PC-3 (cell line): ENCODE measurements at regions not wholly inside any gene's neighbourhood (a gene's known extent, or its start where the extent isn't known, plus 50 kb on each side); places are given as distances from the start of the nearest gene placed in this dataset.

ENCODE experiments used
- ATAC-seq: fragments of 200-7000 bp; cut with Tn5 transposase; 2 replicates; pipeline ENCODE4 v1.9.1; 2020; ENCODE audit warnings: mild to moderate bottlenecking, moderate library complexity
- BruUV-seq: library from RNA; stranded (reverse); fragments of 400-500 nt; replicated peaks from 2 replicates; lab custom pipeline; 2021; lab: Mats Ljungman, UMichigan
- CTCF ChIA-PET: fragments of 300-600 bp; sonication (Branson Sonifier 250); formaldehyde crosslinking; loops from one replicate; lab custom pipeline; 2022; ENCODE audit warnings: antibody characterized with exemption; lab: Charles Lee
- POLR2A ChIA-PET: fragments of 300-600 bp; sonication (Branson Sonifier 250); formaldehyde crosslinking; loops from one replicate; lab custom pipeline; 2022; ENCODE audit warnings: antibody characterized with exemption; ENCODE audit not compliant: unreplicated experiment; lab: Charles Lee
- DNase-seq: peaks from one replicate; pipeline ENCODE4 v3.0.0-alpha.2; 2015
- H2AFZ ChIP-seq: fragments of 300-600 bp; sonication (generic); 2 replicates; pipeline ENCODE4 v1.6.0; 2016; ENCODE audit warnings: antibody characterized with exemption, low read length
- H3F3A ChIP-seq: fragments of 300-600 bp; sonication (generic); one replicate; pipeline ENCODE4 v1.6.0; 2017; ENCODE audit warnings: antibody characterized with exemption, low read length, control low read depth, mild to moderate bottlenecking; ENCODE audit not compliant: unreplicated experiment
- H3K27ac ChIP-seq: fragments of 300-600 bp; sonication (generic); 2 replicates; pipeline ENCODE4 v1.5.1; 2016; ENCODE audit warnings: mild to moderate bottlenecking, low read length
- H3K27me3 ChIP-seq: fragments of 300-600 bp; sonication (generic); 2 replicates; pipeline ENCODE4 v1.6.1; 2016; ENCODE audit warnings: low read length, mixed read lengths
- H3K36me3 ChIP-seq: fragments of 300-600 bp; sonication (generic); 2 replicates; pipeline ENCODE4 v1.6.1; 2016; ENCODE audit warnings: low read depth, mixed run types, low read length, mixed read lengths
- H3K4me1 ChIP-seq: fragments of 300-600 bp; sonication (generic); 2 replicates; pipeline ENCODE4 v1.5.1; 2016; ENCODE audit warnings: low read length; ENCODE audit not compliant: insufficient read depth
- H3K4me2 ChIP-seq: fragments of 300-600 bp; sonication (generic); 2 replicates; pipeline ENCODE4 v1.6.0; 2016; ENCODE audit warnings: low read length
- H3K4me3 ChIP-seq: fragments of 300-600 bp; sonication (generic); 2 replicates; pipeline ENCODE4 v1.5.1; 2016; ENCODE audit warnings: mild to moderate bottlenecking, low read length, mixed read lengths
- H3K79me2 ChIP-seq: fragments of 300-600 bp; sonication (generic); 2 replicates; pipeline ENCODE4 v1.6.1; 2017; ENCODE audit warnings: low read length, mixed read lengths
- H3K9ac ChIP-seq: fragments of 300-600 bp; sonication (generic); 2 replicates; pipeline ENCODE4 v1.6.0; 2016; ENCODE audit warnings: mild to moderate bottlenecking, low read length
- H3K9me2 ChIP-seq: fragments of 300-600 bp; sonication (generic); replicated peaks from 2 replicates; pipeline ENCODE4 v1.6.1; 2016; ENCODE audit warnings: mixed run types, low read length, mixed read lengths
- H3K9me3 ChIP-seq: fragments of 300-600 bp; sonication (generic); 2 replicates; pipeline ENCODE4 v1.6.1; 2016; ENCODE audit warnings: low read length, mixed read lengths
- H4K20me1 ChIP-seq: fragments of 300-600 bp; sonication (generic); 2 replicates; pipeline ENCODE4 v1.6.1; 2016; ENCODE audit warnings: low read length, mixed read lengths
- EZH2 ChIP-seq: fragments of 300-600 bp; sonication (generic); IDR thresholded peaks from one replicate; pipeline ENCODE4 v1.6.1; 2017; ENCODE audit warnings: antibody characterized with exemption, mild to moderate bottlenecking, low read length; ENCODE audit not compliant: unreplicated experiment
- EZH2phosphoT487 ChIP-seq: fragments of 300-600 bp; sonication (generic); IDR thresholded peaks from 2 replicates; pipeline ENCODE4 v1.6.1; 2018; ENCODE audit warnings: mild to moderate bottlenecking, antibody characterized with exemption, low read length, borderline replicate concordance
- intact Hi-C: fragments of 100-400 bp; cut with micrococcal nuclease; formaldehyde crosslinking; loops from 2 replicates; pipeline ENCODE4 v1.9.0; 2023
- TF ChIP-seq, protein P1 (sequence below): fragments of 300-600 bp; sonication (generic); conservative IDR thresholded peaks from 2 replicates; pipeline ENCODE4 v1.5.1; 2017; ENCODE audit warnings: antibody characterized with exemption, low read depth, mild to moderate bottlenecking, low read length

DNA sequence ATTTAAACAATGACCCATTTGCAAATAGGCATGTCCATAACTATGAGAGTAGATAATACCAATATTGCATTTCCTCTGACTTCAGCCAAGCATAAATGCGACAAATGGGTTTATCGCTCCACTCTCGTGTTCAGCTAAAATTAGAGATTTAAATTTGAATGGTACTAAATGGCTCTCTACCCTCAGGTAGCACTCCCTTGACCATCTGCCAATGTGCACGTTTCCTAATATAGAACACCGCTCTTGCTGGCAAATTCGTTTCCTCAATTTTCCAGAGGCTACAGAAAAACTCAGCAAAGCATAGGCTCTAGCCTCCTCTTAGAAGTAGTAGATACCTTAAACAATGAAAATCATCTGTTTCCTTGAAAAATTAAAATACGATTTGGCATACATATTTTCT is 251.6 kb downstream of the ADGRA3 start:
- no TSS peak for BruUV-seq

DNA sequence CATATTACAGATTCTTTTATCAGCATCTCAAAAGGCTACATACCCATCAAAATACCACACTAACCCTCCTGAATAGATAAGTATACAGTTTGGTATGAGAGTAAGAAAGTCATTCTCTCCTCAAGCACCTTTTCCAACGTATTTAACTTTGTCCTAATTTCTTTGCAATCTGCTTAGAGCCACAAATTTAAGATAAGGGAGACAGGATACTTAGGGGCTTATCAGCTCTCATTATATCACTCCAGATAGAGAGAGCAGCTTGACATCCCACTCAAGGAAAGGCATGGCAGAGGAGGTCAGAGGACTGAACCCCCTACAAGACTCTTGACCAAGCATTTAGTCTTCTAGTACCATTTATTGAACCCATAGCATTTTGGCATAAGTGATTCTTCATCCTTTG is 262.4 kb downstream of the ADGRA3 start:
- H3K4me3 ChIP-seq = no peak overlapping the region
- H3K9ac ChIP-seq = no peak overlapping the region
- intact Hi-C loops = no loop called here
- no peak for DNase-seq
- H3K4me2 ChIP-seq = no peak overlapping the region
- H3K9me3 ChIP-seq = no peaks in the 10 kb centered on the region
- no peaks in the 10 kb centered on the region for H3F3A ChIP-seq
- BruUV-seq = no TSS peak
- H2AFZ ChIP-seq = no peak overlapping the region
- no peaks in the 10 kb centered on the region for H3K4me1 ChIP-seq
- H3K27me3 ChIP-seq = no peaks in the 10 kb centered on the region
- POLR2A ChIA-PET = no interaction called here
- no peaks in the 10 kb centered on the region for H3K79me2 ChIP-seq
- H3K27ac ChIP-seq = no peak overlapping the region
- H3K9me2 ChIP-seq = no peaks in the 10 kb centered on the region
- H3K36me3 ChIP-seq = no peaks in the 10 kb centered on the region
- H4K20me1 ChIP-seq = no peaks in the 10 kb centered on the region
- no peak for ATAC-seq
- TF ChIP-seq, protein P1, sequence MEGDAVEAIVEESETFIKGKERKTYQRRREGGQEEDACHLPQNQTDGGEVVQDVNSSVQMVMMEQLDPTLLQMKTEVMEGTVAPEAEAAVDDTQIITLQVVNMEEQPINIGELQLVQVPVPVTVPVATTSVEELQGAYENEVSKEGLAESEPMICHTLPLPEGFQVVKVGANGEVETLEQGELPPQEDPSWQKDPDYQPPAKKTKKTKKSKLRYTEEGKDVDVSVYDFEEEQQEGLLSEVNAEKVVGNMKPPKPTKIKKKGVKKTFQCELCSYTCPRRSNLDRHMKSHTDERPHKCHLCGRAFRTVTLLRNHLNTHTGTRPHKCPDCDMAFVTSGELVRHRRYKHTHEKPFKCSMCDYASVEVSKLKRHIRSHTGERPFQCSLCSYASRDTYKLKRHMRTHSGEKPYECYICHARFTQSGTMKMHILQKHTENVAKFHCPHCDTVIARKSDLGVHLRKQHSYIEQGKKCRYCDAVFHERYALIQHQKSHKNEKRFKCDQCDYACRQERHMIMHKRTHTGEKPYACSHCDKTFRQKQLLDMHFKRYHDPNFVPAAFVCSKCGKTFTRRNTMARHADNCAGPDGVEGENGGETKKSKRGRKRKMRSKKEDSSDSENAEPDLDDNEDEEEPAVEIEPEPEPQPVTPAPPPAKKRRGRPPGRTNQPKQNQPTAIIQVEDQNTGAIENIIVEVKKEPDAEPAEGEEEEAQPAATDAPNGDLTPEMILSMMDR = no peak
- no peak for TF ChIP-seq EZH2
- CTCF ChIA-PET = no interaction called here

More for the DNA sequence above, 251.6 kb downstream of the ADGRA3 start:
- no peaks in the 10 kb centered on the region for H3K27me3 ChIP-seq
- H3K9ac ChIP-seq = no peak overlapping the region
- intact Hi-C loops = no loop called here
- H3K4me1 ChIP-seq = no peaks in the 10 kb centered on the region; the same call in 1 of the 2 replicates
- H3K27ac ChIP-seq = no peak overlapping the region
- ATAC-seq = no peak
- no peak overlapping the region for H2AFZ ChIP-seq
- DNase-seq = no peak
- POLR2A ChIA-PET = no interaction called here
- no peak overlapping the region for H3K4me3 ChIP-seq
- CTCF ChIA-PET = no interaction called here
- no peaks in the 10 kb centered on the region for H3K9me3 ChIP-seq
- H4K20me1 ChIP-seq = no peaks in the 10 kb centered on the region
- no peak for TF ChIP-seq EZH2phosphoT487
- no peak for TF ChIP-seq EZH2
- TF ChIP-seq, protein P1 = no peak
- no peaks in the 10 kb centered on the region for H3K9me2 ChIP-seq
- no peaks in the 10 kb centered on the region for H3F3A ChIP-seq
- H3K36me3 ChIP-seq = no peaks in the 10 kb centered on the region
- no peak overlapping the region for H3K4me2 ChIP-seq
- no peaks in the 10 kb centered on the region for H3K79me2 ChIP-seq

DNA sequence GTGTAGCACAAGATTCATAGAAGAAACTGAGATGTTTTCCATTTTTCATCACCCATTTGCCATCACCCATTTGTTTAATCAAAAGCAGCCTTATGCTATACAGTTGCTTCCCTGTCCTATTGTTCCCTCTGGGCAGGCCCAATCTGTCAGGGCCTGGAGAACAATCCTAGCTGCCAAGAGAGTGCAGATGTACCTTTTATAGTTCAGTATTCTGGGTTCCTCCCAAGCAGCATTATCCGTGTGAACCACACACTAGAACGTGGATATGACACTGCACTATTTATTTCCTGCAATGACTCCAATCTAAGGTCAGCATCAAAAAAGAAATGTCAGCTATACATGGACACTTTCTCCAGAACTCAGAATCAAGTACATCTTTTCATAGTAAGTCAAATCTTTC is 269.0 kb downstream of the ADGRA3 start:
- Histone ChIP-seq H3K27me3 (no peaks in the 10 kb centered on the region), H4K20me1 (no peaks in the 10 kb centered on the region), H3K79me2 (no peaks in the 10 kb centered on the region), H3K36me3 (no peaks in the 10 kb centered on the region), H3K9ac (no peak overlapping the region), H3K4me3 (no peak overlapping the region), H3K9me2 (no peaks in the 10 kb centered on the region), H3K4me2 (no peak overlapping the region), H3K27ac (no peak overlapping the region), H3K9me3 (no peaks in the 10 kb centered on the region), H3K4me1 (peaks cover 17% of the 10 kb centered on the region), H3F3A (no peaks in the 10 kb centered on the region), H2AFZ (no peak overlapping the region)
- no peak for TF ChIP-seq EZH2phosphoT487
- TF ChIP-seq, protein P1 = no peak
- DNase-seq (no peak), ATAC-seq (no peak)
- ChIA-PET CTCF (no interaction called here), POLR2A (no interaction called here)
- no TSS peak for BruUV-seq
- intact Hi-C loops = loop anchor here (5.0 kb wide), 1 partner anchor 140 kb away; no protein-coding TSS in a partner anchor
